SK-N-SH (cell line): ENCODE measurements at regions not wholly inside any gene's neighbourhood (a gene's known extent, or its start where the extent isn't known, plus 50 kb on each side); places are given as distances from the start of the nearest gene placed in this dataset.

ENCODE experiments used
- CTCF ChIA-PET: fragments of 300-600, 350-600 bp; formaldehyde crosslinking; extraction: SDS; loops from one replicate; lab custom pipeline; 2021; lab: Yijun Ruan, JAX
- POLR2A ChIA-PET: fragments of 350-600 bp; sonication (Branson Sonifier 250); formaldehyde crosslinking; extraction: SDS; loops from one replicate; lab custom pipeline; 2020; ENCODE audit warnings: antibody characterized with exemption, inconsistent platforms; lab: Yijun Ruan, JAX
- DNase-seq: peaks from one replicate; pipeline ENCODE4 v3.0.0; 2012
- H2AFZ ChIP-seq: fragments of 200-600 bp; sonication (generic); 2 replicates; pipeline ENCODE4 v1.8.1; 2016; ENCODE audit warnings: antibody characterized with exemption, mild to moderate bottlenecking, low read depth
- H3F3A ChIP-seq: fragments of 200-600 bp; sonication (generic); replicated peaks from 2 replicates; pipeline ENCODE3; 2016; ENCODE audit warnings: antibody characterized with exemption, mild to moderate bottlenecking; ENCODE audit not compliant: insufficient read depth
- H3K27ac ChIP-seq, 2 experiments: fragments of 200-500 bp in 1 of 2; fragments of 200-600 bp in 1 of 2; sonication (Bioruptor generic) in 1 of 2; sonication (generic), shearing (Covaris generic) in 1 of 2; 2 replicates each; pipeline versions ENCODE4 v1.5.1 to v1.6.1; 2014 to 2016; ENCODE audit warnings: low read depth in 2 of 2, inconsistent platforms in 1 of 2, low read length in 1 of 2, mild to moderate bottlenecking in 1 of 2, mixed read lengths in 1 of 2
- H3K27me3 ChIP-seq: fragments of 200-600 bp; sonication (generic), shearing (Covaris generic); 2 replicates; pipeline ENCODE4 v1.6.1; 2016; ENCODE audit warnings: mixed run types; ENCODE audit not compliant: insufficient read depth
- H3K36me3 ChIP-seq, 2 experiments: fragments of 200-500 bp in 1 of 2; fragments of 200-600 bp in 1 of 2; sonication (Bioruptor generic) in 1 of 2; sonication (generic) in 1 of 2; replicated peaks in 1 of 2; 2 replicates each; pipeline versions ENCODE3 to v1.5.1; 2014 to 2016; ENCODE audit warnings: low read length in 1 of 2, mild to moderate bottlenecking in 1 of 2; ENCODE audit not compliant: insufficient read depth in 2 of 2, control insufficient read depth in 1 of 2
- H3K4me1 ChIP-seq, 2 experiments: fragments of 200-500 bp in 1 of 2; fragments of 200-600 bp in 1 of 2; sonication (Bioruptor generic) in 1 of 2; sonication (generic), shearing (Covaris generic) in 1 of 2; 2 replicates each; pipeline versions ENCODE4 v1.5.1 to v1.6.1; 2014 to 2016; ENCODE audit warnings: low read depth in 1 of 2, low read length in 1 of 2, mixed run types in 1 of 2; ENCODE audit not compliant: insufficient read depth in 2 of 2, control insufficient read depth in 1 of 2
- H3K4me2 ChIP-seq: fragments of 200-600 bp; sonication (generic), shearing (Covaris generic); 2 replicates; pipeline ENCODE4 v1.6.1; 2017; ENCODE audit warnings: mixed run types
- H3K4me3 ChIP-seq, 2 experiments: fragments of 200-500 bp in 1 of 2; fragments of 200-600 bp in 1 of 2; sonication (Bioruptor generic) in 1 of 2; sonication (generic), shearing (Covaris generic) in 1 of 2; 2 replicates each; pipeline versions ENCODE4 v1.5.1 to v1.8.1; 2014 to 2016; ENCODE audit warnings: low read depth in 2 of 2, inconsistent platforms in 1 of 2, low read length in 1 of 2, mild to moderate bottlenecking in 1 of 2, mixed read lengths in 1 of 2, moderate library complexity in 1 of 2
- H3K79me2 ChIP-seq: fragments of 200-600 bp; sonication (generic); 2 replicates; pipeline ENCODE4 v1.8.1; 2017; ENCODE audit warnings: mild to moderate bottlenecking; ENCODE audit not compliant: insufficient read depth
- H3K9ac ChIP-seq: fragments of 200-600 bp; sonication (generic); 2 replicates; pipeline ENCODE4 v1.6.1; 2017; ENCODE audit warnings: mixed run types
- H3K9me2 ChIP-seq: fragments of 200-600 bp; sonication (generic); 2 replicates; pipeline ENCODE4 v1.6.1; 2017; ENCODE audit warnings: mixed run types
- H3K9me3 ChIP-seq: fragments of 200-600 bp; sonication (generic); 2 replicates; pipeline ENCODE4 v1.6.1; 2017; ENCODE audit warnings: mixed run types, mild to moderate bottlenecking, moderate library complexity
- H4K20me1 ChIP-seq: fragments of 200-600 bp; sonication (generic); 2 replicates; pipeline ENCODE4 v1.6.1; 2017; ENCODE audit warnings: mild to moderate bottlenecking, mixed run types; ENCODE audit not compliant: insufficient read depth
- ELF1 ChIP-seq: IDR thresholded peaks from 2 replicates; pipeline ENCODE4 v1.4.0; 2012
- FOXJ3 ChIP-seq: sonication (generic); formaldehyde crosslinking; IDR thresholded peaks from 2 replicates; pipeline ENCODE4 v1.5.1; 2020; ENCODE audit warnings: mild to moderate bottlenecking, missing genetic modification reagents
- FOXM1 ChIP-seq: IDR thresholded peaks from 2 replicates; pipeline ENCODE4 v1.4.0; 2012; ENCODE audit warnings: low read depth, mild to moderate bottlenecking
- GABPA ChIP-seq: IDR thresholded peaks from 2 replicates; pipeline ENCODE4 v1.4.0; 2012; ENCODE audit warnings: low read depth, mild to moderate bottlenecking
- NFIC ChIP-seq: IDR thresholded peaks from 2 replicates; pipeline ENCODE4 v1.4.0; 2012; ENCODE audit warnings: borderline replicate concordance
- PBX3 ChIP-seq: IDR thresholded peaks from 2 replicates; pipeline ENCODE4; 2012
- POLR2AphosphoS5 ChIP-seq: IDR thresholded peaks from 2 replicates; pipeline ENCODE4 v1.6.1; 2012; ENCODE audit warnings: low read depth, low read length
- RAD21 ChIP-seq: IDR thresholded peaks from 2 replicates; pipeline ENCODE4 v1.6.1; 2012; ENCODE audit warnings: mild to moderate bottlenecking, low read length
- RFX5 ChIP-seq: IDR thresholded peaks from 2 replicates; pipeline ENCODE4 v1.6.1; 2012; ENCODE audit warnings: mild to moderate bottlenecking, improper control_type of control experiment, low read length
- RXRA ChIP-seq: IDR thresholded peaks from 2 replicates; pipeline ENCODE4 v1.4.0; 2012; ENCODE audit warnings: low read depth, mild to moderate bottlenecking, borderline replicate concordance
- SIN3A ChIP-seq: IDR thresholded peaks from 2 replicates; pipeline ENCODE4 v1.6.1; 2012; ENCODE audit warnings: low read depth, mild to moderate bottlenecking, low read length, moderate library complexity, borderline replicate concordance
- TAF1 ChIP-seq: IDR thresholded peaks from 2 replicates; pipeline ENCODE4 v1.6.1; 2012; ENCODE audit warnings: low read depth, mild to moderate bottlenecking, low read length, moderate library complexity, borderline replicate concordance
- TEAD4 ChIP-seq: IDR thresholded peaks from 2 replicates; pipeline ENCODE4 v1.4.0; 2012; ENCODE audit warnings: mild to moderate bottlenecking, borderline replicate concordance; ENCODE audit not compliant: insufficient read depth
- WGBS: methylation state at CpG from one replicate; pipeline ENCODE4 v1.1.6; 2017; ENCODE audit warnings: low lambda C conversion rate; 5-methylcytosine and 5-hydroxymethylcytosine counted together
- TF ChIP-seq, protein P1 (sequence below): IDR thresholded peaks from 2 replicates; pipeline ENCODE4 v1.4.0; 2012; ENCODE audit warnings: low read depth
- TF ChIP-seq, protein P2 (sequence below): fragments of 150-350 bp; IDR thresholded peaks from 2 replicates; pipeline ENCODE4 v1.6.1; 2016; ENCODE audit warnings: mild to moderate bottlenecking, low read depth, low read length
- TF ChIP-seq, protein P3 (sequence below): IDR thresholded peaks from 2 replicates; pipeline ENCODE4 v1.4.0; 2012; ENCODE audit warnings: low read depth, borderline replicate concordance

DNA sequence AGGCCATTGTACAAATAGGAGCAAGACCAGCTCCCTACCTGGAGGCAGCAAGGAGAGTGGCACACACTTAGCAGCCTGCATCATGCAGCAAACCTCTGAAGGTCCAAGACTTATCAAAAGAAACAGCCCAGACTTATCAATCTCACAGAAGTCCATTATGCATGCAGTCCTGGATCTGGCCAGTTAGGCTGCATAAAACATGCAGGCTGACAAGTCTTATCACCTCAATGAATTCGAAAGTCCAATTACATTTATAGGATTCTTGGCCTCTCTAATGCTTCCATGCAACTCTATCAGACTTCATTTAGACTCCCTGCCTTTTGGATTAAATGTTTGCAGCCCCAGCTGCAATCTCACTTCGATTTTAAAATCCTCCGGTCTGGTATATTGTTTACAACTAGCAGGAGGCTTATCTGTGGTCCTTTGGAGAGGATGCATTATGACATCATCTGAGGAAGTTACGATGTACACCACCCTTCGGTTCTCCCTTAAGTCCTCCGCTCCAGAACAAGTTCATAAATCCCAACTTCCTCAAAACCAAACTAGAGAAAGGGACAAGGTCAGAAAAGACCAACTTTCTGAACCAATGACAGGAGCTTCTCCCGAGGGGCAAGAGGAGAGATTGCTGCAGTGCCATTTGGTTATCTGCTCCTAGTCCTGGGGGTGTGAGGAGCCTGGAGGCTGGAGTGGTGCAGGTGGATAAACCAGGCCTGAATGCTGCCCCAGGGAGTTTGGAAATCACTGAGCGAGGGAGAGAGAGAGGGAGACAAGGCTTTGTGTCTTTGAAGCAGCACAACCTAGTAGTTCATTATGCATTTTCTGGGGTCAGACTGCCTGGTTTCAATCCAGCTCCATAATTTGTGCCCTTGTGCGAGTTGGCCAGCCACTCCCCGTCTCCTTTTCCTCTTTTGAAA, 313.9 kb downstream of the TLE1 start (continued):
- TF ChIP-seq, protein P1, sequence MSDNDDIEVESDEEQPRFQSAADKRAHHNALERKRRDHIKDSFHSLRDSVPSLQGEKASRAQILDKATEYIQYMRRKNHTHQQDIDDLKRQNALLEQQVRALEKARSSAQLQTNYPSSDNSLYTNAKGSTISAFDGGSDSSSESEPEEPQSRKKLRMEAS, result no peak
- TF ChIP-seq POLR2AphosphoS5, result no peak
- no peak for TF ChIP-seq ELF1

DNA sequence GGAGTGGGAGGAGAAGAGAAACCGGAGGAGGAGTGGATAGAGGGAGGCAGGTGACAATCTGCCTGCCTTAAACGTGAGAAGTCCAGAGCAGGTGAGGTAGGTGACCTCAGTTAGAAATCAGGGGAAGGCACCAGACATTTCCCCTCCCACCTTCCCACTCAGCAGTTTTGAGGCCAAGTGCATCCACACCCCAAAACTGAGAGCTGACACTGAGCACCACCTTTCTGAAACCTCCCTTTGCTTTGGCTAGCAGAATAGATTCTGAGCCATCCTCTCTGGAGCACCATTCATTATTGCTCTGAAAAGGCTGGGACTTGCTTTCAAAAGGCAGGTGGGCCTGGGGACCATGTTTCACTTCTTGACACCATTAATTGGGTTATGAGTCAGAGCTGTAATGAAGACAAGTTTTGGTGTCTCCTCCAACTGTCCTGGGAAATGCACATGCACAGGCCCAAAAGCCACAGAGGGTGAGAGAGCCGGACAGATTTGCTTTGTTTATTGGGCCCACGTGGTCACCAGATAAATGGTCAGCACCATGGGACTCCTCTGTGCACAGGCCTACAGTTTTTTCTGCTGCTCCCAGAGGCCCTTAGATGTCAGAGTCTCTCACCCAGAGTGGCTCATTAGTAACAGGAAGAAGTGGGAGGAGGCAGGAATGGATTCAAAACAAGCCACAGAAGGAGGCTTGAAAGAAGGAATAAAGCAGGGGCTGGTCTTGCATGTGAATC, 314.7 kb downstream of the TLE1 start:
- CTCF ChIA-PET, result no interaction called here

More for the DNA sequence above, 314.7 kb downstream of the TLE1 start:
- Histone ChIP-seq H4K20me1 (no peaks in the 10 kb centered on the region), H3K79me2 (no peaks in the 10 kb centered on the region), H3K9me3 (no peaks in the 10 kb centered on the region), H3F3A (no peaks in the 10 kb centered on the region), H3K27me3 (no peaks in the 10 kb centered on the region), H3K4me1 (peaks cover 0 to 6% of the 10 kb centered on the region in 2 experiments; a peak in 1 of 4 replicates), H3K27ac (no peak overlapping the region), H2AFZ (no peak overlapping the region), H3K9ac (no peak overlapping the region), H3K36me3 (no peaks in the 10 kb centered on the region)
- POLR2A ChIA-PET, result no interaction called here
- no peak for DNase-seq
- TF ChIP-seq RXRA (no peak), POLR2AphosphoS5 (no peak), GABPA (no peak), SIN3A (no peak), NFIC (no peak), FOXJ3 (CRISPR knock-in tag) (no peak), TAF1 (no peak), ELF1 (no peak), PBX3 (no peak), FOXM1 (no peak), RFX5 (no peak), TEAD4 (no peak), RAD21 (no peak)
- TF ChIP-seq, protein P2, sequence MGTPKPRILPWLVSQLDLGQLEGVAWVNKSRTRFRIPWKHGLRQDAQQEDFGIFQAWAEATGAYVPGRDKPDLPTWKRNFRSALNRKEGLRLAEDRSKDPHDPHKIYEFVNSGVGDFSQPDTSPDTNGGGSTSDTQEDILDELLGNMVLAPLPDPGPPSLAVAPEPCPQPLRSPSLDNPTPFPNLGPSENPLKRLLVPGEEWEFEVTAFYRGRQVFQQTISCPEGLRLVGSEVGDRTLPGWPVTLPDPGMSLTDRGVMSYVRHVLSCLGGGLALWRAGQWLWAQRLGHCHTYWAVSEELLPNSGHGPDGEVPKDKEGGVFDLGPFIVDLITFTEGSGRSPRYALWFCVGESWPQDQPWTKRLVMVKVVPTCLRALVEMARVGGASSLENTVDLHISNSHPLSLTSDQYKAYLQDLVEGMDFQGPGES, result no peak
- TF ChIP-seq, protein P3, sequence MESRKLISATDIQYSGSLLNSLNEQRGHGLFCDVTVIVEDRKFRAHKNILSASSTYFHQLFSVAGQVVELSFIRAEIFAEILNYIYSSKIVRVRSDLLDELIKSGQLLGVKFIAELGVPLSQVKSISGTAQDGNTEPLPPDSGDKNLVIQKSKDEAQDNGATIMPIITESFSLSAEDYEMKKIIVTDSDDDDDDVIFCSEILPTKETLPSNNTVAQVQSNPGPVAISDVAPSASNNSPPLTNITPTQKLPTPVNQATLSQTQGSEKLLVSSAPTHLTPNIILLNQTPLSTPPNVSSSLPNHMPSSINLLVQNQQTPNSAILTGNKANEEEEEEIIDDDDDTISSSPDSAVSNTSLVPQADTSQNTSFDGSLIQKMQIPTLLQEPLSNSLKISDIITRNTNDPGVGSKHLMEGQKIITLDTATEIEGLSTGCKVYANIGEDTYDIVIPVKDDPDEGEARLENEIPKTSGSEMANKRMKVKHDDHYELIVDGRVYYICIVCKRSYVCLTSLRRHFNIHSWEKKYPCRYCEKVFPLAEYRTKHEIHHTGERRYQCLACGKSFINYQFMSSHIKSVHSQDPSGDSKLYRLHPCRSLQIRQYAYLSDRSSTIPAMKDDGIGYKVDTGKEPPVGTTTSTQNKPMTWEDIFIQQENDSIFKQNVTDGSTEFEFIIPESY, result no peak
- TF ChIP-seq, all 33 proteins: peak for 0
- Histone ChIP-seq H3K9me2 (no peaks in the 10 kb centered on the region), H3K4me3 (no peak overlapping the region), H3K4me2 (no peak overlapping the region)
- 54% methylated on average over 4 of the region's 4 CpGs for WGBS
